ENCODE measurements at regions not wholly inside any gene's neighbourhood (a gene's known extent, or its start where the extent isn't known, plus 50 kb on each side); places are given as distances from the start of the nearest gene placed in this dataset.

DNA sequence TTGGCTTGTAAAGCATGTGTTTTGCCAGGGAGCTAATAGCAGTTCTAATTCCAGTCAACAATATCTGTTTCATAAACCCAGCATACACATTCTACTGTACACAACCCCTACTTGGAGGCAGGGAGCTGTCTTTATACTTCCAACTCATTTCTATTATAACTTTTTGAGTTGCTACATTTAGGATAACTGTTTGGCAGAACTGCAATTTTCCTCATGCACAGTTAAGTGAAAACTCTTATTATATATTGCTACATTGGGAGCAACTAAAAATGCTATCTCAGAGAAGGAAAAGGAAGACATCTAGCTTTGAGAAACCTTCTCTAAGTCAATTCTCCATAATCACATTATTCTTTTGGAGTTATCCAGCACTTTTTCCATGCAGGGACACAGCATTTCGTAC lies 480.2 kb downstream of the RPS29 start:
- TF ChIP-seq, protein P1, sequence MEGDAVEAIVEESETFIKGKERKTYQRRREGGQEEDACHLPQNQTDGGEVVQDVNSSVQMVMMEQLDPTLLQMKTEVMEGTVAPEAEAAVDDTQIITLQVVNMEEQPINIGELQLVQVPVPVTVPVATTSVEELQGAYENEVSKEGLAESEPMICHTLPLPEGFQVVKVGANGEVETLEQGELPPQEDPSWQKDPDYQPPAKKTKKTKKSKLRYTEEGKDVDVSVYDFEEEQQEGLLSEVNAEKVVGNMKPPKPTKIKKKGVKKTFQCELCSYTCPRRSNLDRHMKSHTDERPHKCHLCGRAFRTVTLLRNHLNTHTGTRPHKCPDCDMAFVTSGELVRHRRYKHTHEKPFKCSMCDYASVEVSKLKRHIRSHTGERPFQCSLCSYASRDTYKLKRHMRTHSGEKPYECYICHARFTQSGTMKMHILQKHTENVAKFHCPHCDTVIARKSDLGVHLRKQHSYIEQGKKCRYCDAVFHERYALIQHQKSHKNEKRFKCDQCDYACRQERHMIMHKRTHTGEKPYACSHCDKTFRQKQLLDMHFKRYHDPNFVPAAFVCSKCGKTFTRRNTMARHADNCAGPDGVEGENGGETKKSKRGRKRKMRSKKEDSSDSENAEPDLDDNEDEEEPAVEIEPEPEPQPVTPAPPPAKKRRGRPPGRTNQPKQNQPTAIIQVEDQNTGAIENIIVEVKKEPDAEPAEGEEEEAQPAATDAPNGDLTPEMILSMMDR (IDR thresholded peaks at IDR 0.05) = no peak
- TF ChIP-seq EZH2 (IDR thresholded peaks at IDR 0.05; ENCODE audit: borderline replicate concordance, insufficient read depth, low read depth, low read length, poor library complexity, severe bottlenecking) = no peak
